Activated CD8-positive, alpha-beta memory T cell treated with anti-CD3 and anti-CD28 coated beads, Interleukin-2, amount 10 ng/mL, durations not matched to agents 7 days and 5 days (primary cell): ENCODE measurements at regions not wholly inside any gene's neighbourhood (a gene's known extent, or its start where the extent isn't known, plus 50 kb on each side); places are given as distances from the start of the nearest gene placed in this dataset.
"Not testable (repeated sequence)": the region's sequence is repeated elsewhere in the genome, so short reads cannot be mapped to it uniquely, and the experiment has no call there.

Source experiments
- ATAC-seq: fragments of 150-1000 bp; cut with Tn5 transposase; one replicate; pipeline ENCODE4 v1.10.0; 2021; ENCODE audit warnings: moderate library complexity
- CTCF ChIA-PET: fragments of 350-600 bp; sonication (Branson Sonifier 250); formaldehyde crosslinking; loops from one replicate; lab custom pipeline; 2021; ENCODE audit warnings: antibody characterized with exemption; lab: Charles Lee
- DNase-seq: peaks from one replicate; pipeline ENCODE4 v3.0.0-alpha.2; 2020
- H3K27ac Mint-ChIP-seq: one replicate; pipeline ENCODE4 v1.8.0; 2021; ENCODE audit warnings: mild to moderate bottlenecking, mixed read lengths
- H3K27me3 Mint-ChIP-seq: one replicate; pipeline ENCODE4 v1.8.0; 2021; ENCODE audit warnings: mixed read lengths
- H3K36me3 Mint-ChIP-seq: one replicate; pipeline ENCODE4 v1.8.0; 2021; ENCODE audit warnings: mild to moderate bottlenecking, mixed read lengths
- H3K4me1 Mint-ChIP-seq: one replicate; pipeline ENCODE4 v1.8.0; 2021; ENCODE audit warnings: mixed read lengths
- H3K4me3 Mint-ChIP-seq: one replicate; pipeline ENCODE4 v1.8.0; 2021; ENCODE audit warnings: mild to moderate bottlenecking, moderate library complexity, mixed read lengths
- H3K9me3 Mint-ChIP-seq: one replicate; pipeline ENCODE4 v1.8.0; 2022; ENCODE audit warnings: low read depth, mixed read lengths

GRCh38 chr5:142235870-142236672, 88.8 kb downstream of the SPRY4 start:
- CTCF ChIA-PET = no interaction called here
- H3K4me1 Mint-ChIP-seq = peaks cover 3% of the 10 kb centered on the region
- no peak overlapping the region for H3K27ac Mint-ChIP-seq
- ATAC-seq (no peak), DNase-seq (no peak)
- no peak overlapping the region for H3K4me3 Mint-ChIP-seq
- no peaks in the 10 kb centered on the region for H3K9me3 Mint-ChIP-seq
- no peaks in the 10 kb centered on the region for H3K36me3 Mint-ChIP-seq
- peaks cover 3% of the 10 kb centered on the region for H3K27me3 Mint-ChIP-seq

- Mint-ChIP-seq H3K4me1 (peaks cover 3% of the 10 kb centered on the region), H3K4me3 (no peak overlapping the region), H3K36me3 (no peaks in the 10 kb centered on the region), H3K27me3 (peaks cover 3% of the 10 kb centered on the region), H3K9me3 (no peaks in the 10 kb centered on the region), H3K27ac (no peak overlapping the region)
- CTCF ChIA-PET = no interaction called here
- DNase-seq = no peak
- no peak for ATAC-seq
Measured at GRCh38 chr5:142235050-142235797, 89.6 kb downstream of the SPRY4 start.

GRCh38 chr5:142233083-142234032, 91.5 kb downstream of the SPRY4 start:
- H3K27ac Mint-ChIP-seq = no peak overlapping the region
- H3K9me3 Mint-ChIP-seq = no peaks in the 10 kb centered on the region
- CTCF ChIA-PET = interaction anchor here (0.7 kb wide), 1 partner anchor 112 kb away, joined by 4 read pairs; no protein-coding TSS in a partner anchor
- H3K27me3 Mint-ChIP-seq = peaks cover 3% of the 10 kb centered on the region
- H3K4me3 Mint-ChIP-seq = no peak overlapping the region
- DNase-seq = no peak
- H3K36me3 Mint-ChIP-seq = no peaks in the 10 kb centered on the region
- peaks cover 3% of the 10 kb centered on the region for H3K4me1 Mint-ChIP-seq
- ATAC-seq = no peak

GRCh38 chr5:142230949-142231348, 93.9 kb downstream of the SPRY4 start:
- not testable (repeated sequence) for H3K9me3 Mint-ChIP-seq, H3K27ac Mint-ChIP-seq

GRCh38 chr5:142225141-142225540, 99.7 kb downstream of the SPRY4 start:
- Mint-ChIP-seq H3K36me3 (no peaks in the 10 kb centered on the region), H3K9me3 (no peaks in the 10 kb centered on the region), H3K27ac (no peak overlapping the region), H3K4me1 (peaks cover 20% of the 10 kb centered on the region), H3K27me3 (peaks cover 10% of the 10 kb centered on the region), H3K4me3 (no peak overlapping the region)
- ATAC-seq (no peak), DNase-seq (no peak)
- CTCF ChIA-PET = interaction anchor here (0.6 kb wide), 1 partner anchor 434 kb away, joined by 3 read pairs; no protein-coding TSS in a partner anchor

More at GRCh38 chr5:142230949-142231348, 93.9 kb downstream of the SPRY4 start:
- H3K27me3 Mint-ChIP-seq, CTCF ChIA-PET, H3K36me3 Mint-ChIP-seq, DNase-seq, ATAC-seq, H3K4me3 Mint-ChIP-seq, H3K4me1 Mint-ChIP-seq: not testable (repeated sequence)

GRCh38 chr5:142222866-142223558, 101.8 kb downstream of the SPRY4 start:
- CTCF ChIA-PET = interaction anchor here (0.9 to 1.3 kb wide), 2 partner anchors 326 to 521 kb away, joined by 3 read pairs; no protein-coding TSS in a partner anchor
- H3K4me1 Mint-ChIP-seq = peaks cover 20% of the 10 kb centered on the region
- no peak overlapping the region for H3K4me3 Mint-ChIP-seq
- DNase-seq (no peak), ATAC-seq (no peak)
- peaks cover 10% of the 10 kb centered on the region for H3K27me3 Mint-ChIP-seq
- no peak overlapping the region for H3K27ac Mint-ChIP-seq
- no peaks in the 10 kb centered on the region for H3K36me3 Mint-ChIP-seq
- H3K9me3 Mint-ChIP-seq = no peaks in the 10 kb centered on the region

- CTCF ChIA-PET = interaction anchor here (1.3 kb wide), 1 partner anchor 520 kb away, joined by 3 read pairs; no protein-coding TSS in a partner anchor
Measured at GRCh38 chr5:142222225-142222865, 102.5 kb downstream of the SPRY4 start.

GRCh38 chr5:142221091-142221860, 103.5 kb downstream of the SPRY4 start:
- DNase-seq (no peak), ATAC-seq (no peak)
- no peaks in the 10 kb centered on the region for H3K36me3 Mint-ChIP-seq
- peaks cover 20% of the 10 kb centered on the region for H3K4me1 Mint-ChIP-seq
- no peaks in the 10 kb centered on the region for H3K9me3 Mint-ChIP-seq
- CTCF ChIA-PET = no interaction called here
- no peak overlapping the region for H3K4me3 Mint-ChIP-seq
- H3K27me3 Mint-ChIP-seq = peaks cover 10% of the 10 kb centered on the region
- no peak overlapping the region for H3K27ac Mint-ChIP-seq

More at GRCh38 chr5:142222225-142222865, 102.5 kb downstream of the SPRY4 start:
- no peak for DNase-seq
- Mint-ChIP-seq H3K4me3 (no peak overlapping the region), H3K27ac (no peak overlapping the region), H3K4me1 (peaks cover 20% of the 10 kb centered on the region), H3K9me3 (no peaks in the 10 kb centered on the region), H3K27me3 (peaks cover 10% of the 10 kb centered on the region), H3K36me3 (no peaks in the 10 kb centered on the region)
- ATAC-seq = no peak

- no peaks in the 10 kb centered on the region for H3K36me3 Mint-ChIP-seq
- H3K9me3 Mint-ChIP-seq = no peaks in the 10 kb centered on the region
- no peak overlapping the region for H3K4me3 Mint-ChIP-seq
- DNase-seq (no peak), ATAC-seq (no peak)
- no peak overlapping the region for H3K27ac Mint-ChIP-seq
- CTCF ChIA-PET = no interaction called here
- peaks cover 10% of the 10 kb centered on the region for H3K27me3 Mint-ChIP-seq
- peaks cover 20% of the 10 kb centered on the region for H3K4me1 Mint-ChIP-seq
Measured at GRCh38 chr5:142219146-142219545, 105.7 kb downstream of the SPRY4 start.

- H3K27ac Mint-ChIP-seq = no peak overlapping the region
- DNase-seq (no peak), ATAC-seq (no peak)
- H3K4me1 Mint-ChIP-seq = peaks cover 8% of the 10 kb centered on the region
- no peaks in the 10 kb centered on the region for H3K36me3 Mint-ChIP-seq
- H3K9me3 Mint-ChIP-seq = no peaks in the 10 kb centered on the region
- peaks cover 7% of the 10 kb centered on the region for H3K27me3 Mint-ChIP-seq
- no peak overlapping the region for H3K4me3 Mint-ChIP-seq
- CTCF ChIA-PET = interaction anchor here (0.6 kb wide), 1 partner anchor 10 kb away, joined by 4 read pairs; no protein-coding TSS in a partner anchor
Measured at GRCh38 chr5:142216931-142217330, 107.9 kb downstream of the SPRY4 start.

- H3K4me3 Mint-ChIP-seq = no peak overlapping the region
- CTCF ChIA-PET = no interaction called here
- ATAC-seq (no peak), DNase-seq (no peak)
- H3K27me3 Mint-ChIP-seq = no peaks in the 10 kb centered on the region
- H3K36me3 Mint-ChIP-seq = no peaks in the 10 kb centered on the region
- H3K9me3 Mint-ChIP-seq = no peaks in the 10 kb centered on the region
- H3K27ac Mint-ChIP-seq = no peak overlapping the region
- H3K4me1 Mint-ChIP-seq = peaks cover 8% of the 10 kb centered on the region
Measured at GRCh38 chr5:142215915-142216681, 107.5 kb downstream of the NDFIP1 start.
